GM18951 (cell line): ENCODE measurements at regions not wholly inside any gene's neighbourhood (a gene's known extent, or its start where the extent isn't known, plus 50 kb on each side); places are given as distances from the start of the nearest gene placed in this dataset.

Source experiments
- POLR2A ChIP-seq: IDR thresholded peaks from 4 replicates; pipeline ENCODE4 v1.6.1; 2011; ENCODE audit warnings: mild to moderate bottlenecking; ENCODE audit not compliant: insufficient read length, insufficient read depth; ENCODE audit errors: extremely low read depth
- in situ Hi-C: fragments of 300-500 bp; cut with MboI; formaldehyde crosslinking; loops from one replicate; pipeline ENCODE4 v1.12.0; 2022; ENCODE audit warnings: low sequenced_read_pairs, mixed read lengths, inconsistent platforms; ENCODE audit not compliant: unreplicated experiment

DNA sequence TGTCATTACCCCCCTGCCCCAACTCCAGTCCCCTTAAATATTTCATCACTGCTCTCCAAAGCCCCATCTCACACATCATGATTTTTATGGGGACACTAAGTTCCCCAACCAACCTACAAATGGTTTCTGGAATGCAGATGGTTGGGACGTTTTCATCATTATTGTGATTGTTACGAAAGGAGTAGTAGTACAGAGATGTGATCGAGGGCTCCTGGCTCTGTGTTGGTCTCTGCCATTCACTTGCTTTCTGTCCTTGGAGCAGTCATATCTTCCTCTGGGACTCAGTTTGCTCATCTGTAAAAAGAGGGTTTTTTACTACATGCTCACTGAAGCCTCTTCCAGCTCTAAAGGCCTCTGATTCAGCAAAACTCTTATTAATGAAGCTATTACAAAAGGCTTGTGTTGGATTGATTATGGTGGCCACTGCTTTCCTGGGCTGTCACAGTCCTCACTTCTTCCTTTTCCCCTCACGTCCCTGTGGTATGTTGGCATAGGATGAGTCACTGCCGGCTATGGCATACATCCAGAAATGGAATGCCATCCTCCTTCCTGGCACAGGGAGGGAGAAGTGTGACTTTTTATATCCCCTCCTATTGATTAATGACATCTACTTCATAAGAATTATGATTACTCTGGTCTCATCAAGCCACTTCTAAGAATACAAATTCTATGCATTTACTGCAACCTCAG is 593.7 kb downstream of the METTL15 start:
- in situ Hi-C loops: loop anchor here (25.0 kb wide), 1 partner anchor 635 kb away; no protein-coding TSS in a partner anchor
- TF ChIP-seq POLR2A: no peak

DNA sequence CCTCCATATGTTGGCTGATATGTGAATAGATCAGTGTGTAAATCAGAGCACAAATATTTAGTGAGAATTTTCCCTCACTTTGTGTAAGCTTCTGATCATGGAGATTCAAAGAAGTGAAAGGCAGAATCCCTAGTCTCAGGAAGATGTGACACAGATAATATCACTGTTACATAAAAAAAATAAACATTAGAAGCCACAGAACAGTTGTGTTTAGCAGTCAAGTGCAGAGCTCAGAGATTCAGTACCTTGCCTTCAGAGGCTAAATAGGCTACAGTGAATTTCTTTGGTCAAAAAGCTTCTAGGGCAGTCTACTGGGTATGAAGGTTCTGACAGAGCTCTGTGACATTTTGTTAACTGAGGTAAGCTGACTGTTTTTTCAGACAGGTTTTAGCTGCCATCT is 591.5 kb downstream of the METTL15 start:
- no peak for TF ChIP-seq POLR2A
- in situ Hi-C loops: loop anchor here (25.0 kb wide), 2 partner anchors 638 to 1012 kb away; no protein-coding TSS in a partner anchor

DNA sequence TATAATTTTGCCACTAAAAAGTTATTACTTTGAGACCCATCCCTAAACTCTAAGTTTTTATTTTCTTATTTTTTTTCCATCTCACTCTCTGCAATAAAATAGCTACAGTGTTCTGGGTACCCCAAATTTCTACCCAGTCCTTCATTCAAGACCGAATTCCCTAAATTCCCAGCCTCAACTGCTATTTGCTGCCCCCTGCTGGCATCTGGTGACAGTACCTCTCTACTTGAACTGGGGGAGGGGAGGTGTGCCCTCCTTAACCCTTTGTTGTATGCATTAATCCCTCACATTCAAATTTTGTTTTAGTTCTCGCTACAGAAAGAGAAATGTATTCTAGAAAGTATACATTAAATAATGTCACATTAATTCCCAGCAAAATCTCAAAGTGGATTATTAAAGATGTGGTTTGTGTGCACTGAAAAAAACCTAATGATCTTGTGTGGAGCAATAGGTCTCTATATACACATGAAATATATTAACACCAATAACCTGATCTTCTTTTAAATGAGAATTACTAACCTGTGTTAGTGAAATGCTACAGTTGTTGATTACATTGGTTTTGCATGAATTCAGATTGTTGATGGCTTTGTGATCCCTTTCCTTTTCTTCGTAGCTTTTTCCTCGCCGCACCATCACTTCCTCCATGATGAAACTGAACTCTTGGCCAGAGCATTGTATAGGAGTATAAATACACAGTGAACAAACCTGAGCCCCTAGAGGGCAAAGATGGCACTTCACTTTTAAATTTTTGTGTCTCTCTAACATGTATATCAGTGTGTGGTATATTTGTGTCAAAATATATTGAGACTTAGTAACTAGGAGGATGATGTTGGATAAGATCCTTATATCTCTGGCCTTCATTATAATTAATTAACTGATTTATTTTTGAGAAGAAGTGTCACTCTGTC is 590.0 kb downstream of the METTL15 start:
- TF ChIP-seq POLR2A: no peak
- in situ Hi-C loops: loop anchor here (25.0 kb wide), 1 partner anchor 1011 kb away; no protein-coding TSS in a partner anchor

DNA sequence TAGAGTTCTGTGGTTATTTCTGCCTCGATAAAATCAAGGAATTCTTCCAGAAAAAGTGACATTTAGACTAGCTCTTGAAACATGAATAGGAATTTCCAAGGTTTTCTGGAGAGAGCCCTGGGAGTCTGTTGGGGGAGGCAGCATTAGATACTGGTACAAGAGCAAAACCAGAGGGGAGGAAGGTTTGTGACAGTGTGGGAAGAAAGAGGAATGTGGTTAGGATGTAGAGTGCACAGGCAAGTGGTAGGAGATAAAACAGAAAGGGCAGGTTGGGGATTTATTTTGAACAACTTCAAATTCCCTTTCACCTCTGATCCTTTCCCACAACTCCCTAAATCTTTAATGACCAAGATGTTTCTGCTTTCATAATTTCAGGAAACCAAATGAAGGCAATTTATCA is 588.4 kb downstream of the METTL15 start:
- TF ChIP-seq POLR2A: no peak
- in situ Hi-C loops: loop anchor here (25.0 kb wide), 1 partner anchor 1009 kb away; no protein-coding TSS in a partner anchor

DNA sequence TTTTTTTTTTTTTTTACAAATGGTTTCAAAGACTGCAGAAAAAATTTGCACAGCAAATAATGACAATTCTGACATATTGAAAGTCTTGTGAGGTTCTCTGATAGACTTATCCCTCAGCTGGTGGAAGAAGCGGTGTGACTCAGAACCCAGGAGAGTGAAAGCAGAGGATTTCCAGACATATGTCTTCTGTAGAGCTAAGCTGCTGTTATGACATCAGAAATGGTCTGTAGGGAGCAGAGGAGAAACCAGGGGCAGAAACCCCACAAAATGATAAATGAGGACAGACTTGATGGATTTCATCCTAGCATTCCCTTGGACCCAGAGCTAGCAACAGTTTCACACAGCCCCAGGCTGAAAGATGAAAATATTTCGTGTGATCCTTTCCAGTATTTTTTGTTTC is 582.6 kb downstream of the METTL15 start:
- in situ Hi-C loops: loop anchor here (25.0 kb wide), 1 partner anchor 1003 kb away; no protein-coding TSS in a partner anchor

DNA sequence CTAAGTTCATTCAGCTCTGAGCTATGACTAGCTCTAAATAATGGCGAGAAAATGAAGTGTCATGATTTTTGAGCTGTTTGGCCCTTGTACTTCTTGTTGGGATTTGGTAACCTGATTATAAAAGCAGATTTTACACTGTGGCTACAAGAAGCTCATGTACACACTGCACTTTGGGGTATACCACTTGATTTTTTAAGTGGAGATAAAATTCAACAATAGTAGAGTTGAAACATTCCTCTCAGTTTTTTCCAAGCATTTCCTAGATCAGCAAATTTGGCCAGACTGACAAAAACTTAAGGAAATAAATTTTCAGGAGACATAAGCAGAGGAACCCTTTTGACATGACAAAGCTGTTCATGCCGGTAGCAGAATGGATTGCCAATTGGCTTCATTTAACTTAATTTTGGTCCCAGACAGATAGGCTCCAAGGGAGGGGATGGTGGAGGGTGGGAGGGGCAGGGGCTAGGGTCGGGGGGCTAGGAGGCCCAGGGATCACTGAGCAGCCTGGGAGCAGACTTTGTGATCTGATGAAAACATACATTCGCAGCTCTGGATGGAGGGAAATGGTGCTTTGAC is 575.9 kb downstream of the METTL15 start:
- in situ Hi-C loops: loop anchor here (25.0 kb wide), 1 partner anchor 997 kb away; no protein-coding TSS in a partner anchor
- no peak for TF ChIP-seq POLR2A

More for the DNA sequence above, 582.6 kb downstream of the METTL15 start:
- TF ChIP-seq POLR2A: no peak

DNA sequence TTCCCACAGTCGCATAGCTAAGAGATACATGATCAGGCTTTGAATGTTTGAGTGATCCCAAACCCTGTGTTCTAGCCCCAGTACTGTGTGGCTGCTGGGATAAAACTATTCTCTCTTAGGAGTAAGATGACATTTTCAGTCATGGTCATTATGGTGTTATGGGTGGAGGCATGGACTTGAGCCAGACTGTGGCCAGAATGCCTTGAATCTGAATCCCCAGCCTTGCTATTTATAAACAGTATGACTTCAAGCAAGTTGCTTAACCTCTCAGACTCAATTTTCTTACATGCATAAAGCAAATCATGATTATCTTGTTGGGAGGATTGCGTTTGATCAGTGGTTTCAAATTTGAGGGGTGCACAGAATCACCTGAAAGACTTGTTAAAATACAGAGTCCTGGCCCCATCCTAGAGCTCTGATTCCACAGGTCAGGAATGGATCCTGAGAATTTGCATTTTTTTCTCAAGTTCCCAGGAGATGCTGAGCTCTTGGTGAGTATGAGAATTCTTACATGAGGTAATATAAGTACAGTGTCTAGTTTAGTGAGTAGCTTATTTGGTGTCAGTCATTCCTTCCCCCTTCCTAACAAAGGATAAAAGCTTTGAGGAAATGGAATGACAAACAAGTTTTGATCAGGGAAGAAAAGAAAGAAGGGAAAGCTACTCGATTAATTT is 571.7 kb downstream of the METTL15 start:
- TF ChIP-seq POLR2A: no peak
- in situ Hi-C loops: loop anchor here (25.0 kb wide), 1 partner anchor 993 kb away; no protein-coding TSS in a partner anchor

DNA sequence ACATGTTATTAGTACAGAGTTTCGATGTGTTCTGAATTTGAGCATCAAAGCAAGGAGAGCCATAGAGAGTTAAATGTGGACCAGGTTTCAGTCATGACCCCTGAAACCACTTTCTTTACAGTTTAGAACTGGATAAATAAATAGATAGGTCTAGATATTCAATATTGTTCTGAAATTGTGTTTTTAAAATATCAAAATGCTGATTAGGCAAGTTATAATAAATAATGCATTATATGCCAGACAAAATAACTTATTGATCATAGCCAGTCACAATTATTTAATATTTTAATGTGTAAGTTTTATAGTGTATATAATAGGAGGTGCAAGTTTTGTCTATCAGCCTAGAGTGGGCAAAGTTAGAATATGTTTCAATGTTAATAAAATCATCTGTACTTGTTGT is 569.5 kb downstream of the METTL15 start:
- in situ Hi-C loops: loop anchor here (25.0 kb wide), 1 partner anchor 990 kb away; no protein-coding TSS in a partner anchor
- TF ChIP-seq POLR2A: no peak

DNA sequence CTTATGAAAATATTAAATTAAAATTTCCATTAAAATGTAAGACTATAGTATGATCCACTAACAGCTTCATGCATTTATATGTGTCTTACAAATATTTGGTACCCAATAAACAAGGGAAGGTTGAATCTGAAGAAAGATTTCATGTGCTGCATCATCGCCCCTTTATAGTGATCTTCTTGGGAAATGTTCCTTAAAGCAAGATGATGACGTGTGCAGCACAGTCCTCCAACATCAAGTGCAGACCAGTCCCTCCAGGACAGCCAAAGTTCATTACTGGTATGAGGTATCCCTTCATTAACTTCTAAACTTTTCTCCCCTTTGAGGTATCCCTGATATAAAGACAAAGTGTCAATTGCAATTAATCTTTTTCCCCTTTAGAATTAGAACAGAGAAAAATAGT is 567.0 kb downstream of the METTL15 start:
- in situ Hi-C loops: loop anchor here (25.0 kb wide), 1 partner anchor 988 kb away; no protein-coding TSS in a partner anchor

DNA sequence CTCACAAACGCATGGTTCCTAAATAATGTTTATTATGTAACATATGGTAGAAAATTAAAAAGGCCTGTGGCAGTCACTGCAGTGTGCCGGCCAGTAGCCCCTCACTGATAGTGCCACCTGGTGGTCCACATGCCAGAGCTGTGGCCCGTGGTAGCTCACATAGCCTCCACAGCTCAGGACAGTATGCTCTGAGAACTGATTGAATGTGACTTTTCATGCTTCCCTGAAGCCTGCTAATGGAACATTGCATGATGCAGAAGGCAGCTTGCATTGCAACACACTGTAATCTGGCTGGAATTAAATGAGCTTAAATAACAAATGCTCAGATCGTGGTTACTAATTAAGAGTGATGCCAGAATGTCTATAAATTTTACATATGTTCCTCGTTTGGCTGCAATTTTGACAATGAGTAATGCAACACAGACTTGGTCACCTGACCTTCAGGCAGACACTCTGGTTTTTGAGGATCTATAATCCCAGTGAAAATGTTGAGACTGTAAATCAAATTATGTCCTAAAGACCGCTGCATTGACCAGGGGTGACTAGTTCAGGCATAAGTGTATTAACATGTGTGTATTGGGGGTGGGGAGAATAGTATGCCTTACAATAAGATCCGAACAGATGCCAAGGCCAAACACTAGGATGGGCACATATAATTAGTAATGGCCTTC is 566.4 kb downstream of the METTL15 start:
- TF ChIP-seq POLR2A: no peak
- in situ Hi-C loops: loop anchor here (25.0 kb wide), 1 partner anchor 987 kb away; no protein-coding TSS in a partner anchor

More for the DNA sequence above, 567.0 kb downstream of the METTL15 start:
- TF ChIP-seq POLR2A: no peak

DNA sequence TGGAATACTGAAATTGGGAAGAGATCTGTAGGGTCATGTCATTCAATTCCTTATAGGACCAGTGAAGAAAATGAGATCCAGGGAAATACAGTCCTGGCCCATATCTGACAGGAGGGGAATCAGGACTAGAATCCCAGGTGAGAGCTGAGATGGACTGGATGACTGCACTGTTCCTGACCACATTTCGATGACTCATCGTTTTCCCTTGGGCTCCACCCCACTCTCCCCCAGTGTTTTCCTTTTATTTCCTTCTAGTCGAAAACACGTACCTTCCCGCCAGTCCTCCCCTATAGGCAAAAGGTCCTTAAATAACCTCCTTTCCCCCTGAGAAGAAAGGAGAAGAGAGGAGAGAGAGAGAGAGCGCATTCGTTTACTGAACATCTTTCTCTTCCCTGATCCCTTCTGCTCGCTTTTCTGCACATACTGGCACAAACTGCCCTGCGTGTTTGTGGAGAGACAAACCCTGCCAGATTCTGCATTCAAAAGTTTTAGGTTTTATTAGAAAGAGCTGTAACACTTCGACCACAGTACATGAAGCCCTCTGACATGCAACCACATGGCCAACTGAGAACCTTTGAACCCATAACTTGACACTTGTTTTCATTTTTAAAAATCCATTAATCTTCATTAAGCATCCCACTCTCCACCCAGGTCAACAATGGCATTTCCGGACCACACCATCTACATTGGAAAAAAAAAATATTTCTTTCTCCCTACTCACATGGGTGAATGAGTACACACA is 565.7 kb downstream of the METTL15 start:
- no peak for TF ChIP-seq POLR2A
- in situ Hi-C loops: no loop called here

DNA sequence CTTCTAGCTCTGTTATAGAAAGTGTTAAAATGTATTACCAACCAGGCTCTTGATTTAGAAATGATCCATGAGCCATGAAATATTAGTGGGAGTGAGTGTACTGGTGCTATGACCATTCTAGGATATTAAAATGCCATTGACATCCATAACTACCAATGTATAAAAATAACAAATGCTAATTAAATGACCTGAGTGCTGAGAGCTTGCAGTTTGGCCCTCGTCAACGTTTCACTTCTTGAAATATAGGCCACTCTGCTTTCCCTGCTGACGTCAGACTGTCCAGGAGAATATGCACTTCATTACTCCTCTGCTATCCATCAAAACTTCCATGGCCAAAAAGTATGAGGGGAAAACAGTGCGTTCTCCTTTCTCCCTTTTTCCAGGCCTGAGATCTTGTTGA is 563.1 kb downstream of the METTL15 start:
- in situ Hi-C loops: no loop called here
- TF ChIP-seq POLR2A: no peak

DNA sequence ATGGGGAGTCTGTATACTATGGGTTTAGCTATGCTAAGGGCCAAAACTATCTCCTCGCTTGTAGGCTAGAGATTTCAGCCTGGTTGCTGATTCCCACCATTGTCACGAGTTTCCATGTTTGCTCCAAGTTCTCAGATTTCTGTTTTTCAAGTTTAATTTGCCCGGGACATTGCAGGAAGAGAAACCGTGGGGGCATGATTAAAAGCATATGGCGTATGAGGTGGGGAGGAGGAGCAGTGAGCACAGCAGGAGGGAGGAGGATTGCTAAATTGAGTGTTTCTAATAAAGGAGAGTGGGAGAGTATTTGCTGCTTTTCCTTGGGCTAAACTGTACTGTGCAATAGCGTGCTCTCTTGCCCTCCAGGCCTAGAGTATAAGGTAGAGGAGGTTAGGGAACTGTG is 558.4 kb downstream of the METTL15 start:
- in situ Hi-C loops: no loop called here
- no peak for TF ChIP-seq POLR2A
